GM21576 (cell line): ENCODE measurements at regions not wholly inside any gene's neighbourhood (a gene's known extent, or its start where the extent isn't known, plus 50 kb on each side); places are given as distances from the start of the nearest gene placed in this dataset.
"Not testable (repeated sequence)": the region's sequence is repeated elsewhere in the genome, so short reads cannot be mapped to it uniquely, and the experiment has no call there.

Experiments
- ATAC-seq: cut with Tn5 transposase; IDR thresholded peaks from one replicate; pipeline ENCODE4 v1.9.1; 2021; ENCODE audit warnings: mild to moderate bottlenecking, moderate library complexity; ENCODE audit not compliant: unreplicated experiment

DNA sequence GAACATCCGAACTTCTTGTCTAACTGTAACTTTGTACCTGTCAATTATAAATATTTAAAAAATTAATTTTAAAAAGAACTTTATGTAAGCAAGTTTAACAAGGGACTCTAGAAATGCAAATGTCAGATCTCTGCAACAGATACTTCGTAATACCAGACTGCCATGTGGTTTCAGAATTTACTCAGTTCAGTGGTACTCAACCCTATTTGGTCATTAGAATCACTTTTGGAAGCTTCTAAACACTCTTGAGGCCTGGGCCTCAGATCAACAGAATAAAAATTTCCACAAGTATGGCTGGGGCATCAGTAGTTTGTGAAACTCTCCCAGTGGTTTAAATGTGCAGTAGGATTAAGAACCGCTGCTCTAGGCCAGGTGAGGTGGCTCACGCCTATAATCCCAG lies 139.5 kb upstream of the SMYD2 start:
- ATAC-seq: no peak

DNA sequence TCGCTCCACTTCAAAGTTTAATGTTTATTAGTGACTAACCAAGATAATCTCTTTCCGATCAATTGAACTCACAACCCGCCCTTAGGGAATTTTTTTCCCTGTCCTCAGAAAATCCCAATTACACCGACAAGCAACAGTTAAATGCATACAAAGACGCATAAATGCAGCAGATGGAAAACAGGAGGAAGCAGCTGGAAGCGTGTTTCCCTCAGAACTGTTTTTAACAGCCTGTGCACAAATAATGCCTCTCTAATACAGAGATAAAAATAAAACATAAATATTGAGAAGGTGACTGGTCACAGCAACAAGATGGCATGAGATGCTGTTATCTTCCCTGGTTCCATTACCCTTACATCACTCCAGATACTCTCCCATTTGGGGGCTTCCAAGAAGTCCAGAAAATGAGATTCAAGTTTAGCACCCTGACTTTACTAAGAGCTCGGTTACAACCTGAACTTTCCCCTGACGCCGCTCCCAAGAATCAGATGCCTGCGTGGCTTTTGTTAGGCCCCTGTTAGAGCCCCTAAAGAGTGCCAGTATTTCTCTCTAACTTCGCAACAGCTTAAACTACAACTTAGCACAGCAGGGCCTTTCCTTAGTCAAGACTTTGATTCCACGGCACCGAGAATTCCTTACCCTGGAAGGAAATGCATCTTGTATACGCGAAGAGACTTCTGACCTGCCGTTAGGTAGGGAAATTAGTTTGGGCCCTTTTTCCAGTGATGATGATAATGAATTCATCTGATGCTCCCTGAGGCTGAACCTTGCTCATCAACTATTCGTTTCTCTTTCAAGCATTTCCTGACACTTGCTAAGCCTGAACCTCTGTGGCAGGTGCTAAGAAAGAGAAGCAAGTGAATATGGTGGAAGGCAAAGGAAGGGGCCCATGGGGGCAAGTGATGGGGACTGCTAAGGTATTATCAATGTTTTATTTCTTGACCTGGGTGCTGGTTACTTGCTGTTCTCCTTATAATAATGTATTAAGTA lies 137.7 kb upstream of the SMYD2 start:
- no peak for ATAC-seq

DNA sequence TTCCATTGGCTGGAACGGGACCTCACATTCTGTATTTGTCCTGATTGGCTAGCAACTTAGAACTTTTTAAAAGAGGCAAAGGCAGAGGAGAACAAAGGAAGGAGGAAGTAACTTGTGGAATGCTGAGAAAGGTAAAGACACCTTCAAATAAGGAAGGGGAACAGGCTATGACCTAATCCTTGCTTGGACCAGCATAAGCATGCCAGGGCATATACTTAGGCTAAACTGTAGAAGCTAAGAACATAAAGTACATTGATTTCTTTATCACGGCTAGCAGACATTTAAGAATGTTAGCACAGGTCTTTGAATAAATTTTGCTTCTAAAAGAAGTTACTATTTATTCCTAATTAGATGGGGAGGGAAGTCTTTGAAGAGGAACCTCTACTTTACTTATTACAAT lies 136.4 kb upstream of the SMYD2 start:
- not testable (repeated sequence) for ATAC-seq

GRCh38 chr1:214146523-214146922 lies 134.4 kb upstream of the SMYD2 start:
- ATAC-seq: no peak

DNA sequence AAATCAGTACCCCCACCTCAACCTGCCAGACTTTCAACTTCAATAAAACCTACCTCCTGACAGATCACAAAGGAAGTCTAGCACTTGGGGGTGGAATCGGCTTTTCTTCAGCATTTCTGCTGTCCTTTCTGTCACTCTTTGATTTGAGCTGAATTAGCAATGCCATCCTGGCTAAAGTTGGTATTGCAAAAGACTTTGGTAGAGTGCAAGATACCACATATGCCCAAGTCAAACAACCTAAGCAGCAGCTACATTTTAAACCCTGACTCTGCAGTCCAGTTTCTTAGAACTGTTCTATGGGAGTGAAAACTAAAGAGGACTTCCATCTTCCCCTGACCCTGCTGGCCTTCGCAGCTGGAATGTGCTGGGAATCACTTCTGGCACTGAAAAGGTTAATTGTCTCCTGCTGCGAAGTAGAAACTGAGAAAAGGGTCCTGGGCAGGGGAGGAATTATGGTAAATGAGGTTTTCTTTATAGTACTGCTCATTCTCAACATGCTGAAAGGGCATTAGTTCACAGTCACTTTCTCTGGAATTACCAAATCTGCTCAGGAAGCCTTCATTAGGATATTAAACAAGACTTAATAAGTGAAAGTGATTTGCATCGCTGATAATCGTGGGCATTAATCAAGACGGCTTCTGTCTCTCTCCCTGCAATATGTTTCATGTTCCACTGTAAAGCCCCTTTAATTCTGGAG lies 126.2 kb upstream of the SMYD2 start:
- ATAC-seq: no peak

DNA sequence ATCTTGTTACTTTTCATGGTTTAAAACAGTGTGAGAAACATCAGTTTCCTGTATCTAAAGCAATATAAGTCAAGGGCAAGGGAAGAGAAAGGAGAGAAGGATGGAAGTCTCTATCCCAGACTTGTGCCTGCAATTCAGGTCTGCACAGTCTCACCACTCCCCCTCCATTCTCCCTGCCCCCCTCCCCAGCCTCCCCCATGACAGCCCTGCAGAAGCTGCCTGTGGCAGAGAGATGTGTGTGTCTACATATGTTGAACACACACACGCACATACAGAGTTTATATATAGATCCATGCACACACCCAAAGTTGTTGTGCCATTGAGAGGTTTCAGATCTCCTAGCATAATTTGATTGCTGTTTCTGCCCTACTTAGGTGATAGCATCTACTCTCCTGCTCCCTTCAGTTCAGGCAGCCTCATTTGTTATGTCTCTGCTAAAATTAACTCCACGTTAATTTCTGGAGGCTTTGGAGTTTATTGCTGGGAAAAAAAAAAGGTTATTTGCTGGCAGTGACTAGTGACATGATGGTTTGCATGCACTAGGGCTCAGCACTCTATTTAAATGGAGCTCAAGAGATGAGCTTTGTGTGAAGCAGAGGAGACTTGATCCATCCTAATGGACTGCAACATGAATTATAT lies 124.9 kb upstream of the SMYD2 start:
- ATAC-seq: no peak

- no peak for ATAC-seq
These were observed 116.8 kb upstream of the SMYD2 start for GRCh38 chr1:214164173-214164572.

DNA sequence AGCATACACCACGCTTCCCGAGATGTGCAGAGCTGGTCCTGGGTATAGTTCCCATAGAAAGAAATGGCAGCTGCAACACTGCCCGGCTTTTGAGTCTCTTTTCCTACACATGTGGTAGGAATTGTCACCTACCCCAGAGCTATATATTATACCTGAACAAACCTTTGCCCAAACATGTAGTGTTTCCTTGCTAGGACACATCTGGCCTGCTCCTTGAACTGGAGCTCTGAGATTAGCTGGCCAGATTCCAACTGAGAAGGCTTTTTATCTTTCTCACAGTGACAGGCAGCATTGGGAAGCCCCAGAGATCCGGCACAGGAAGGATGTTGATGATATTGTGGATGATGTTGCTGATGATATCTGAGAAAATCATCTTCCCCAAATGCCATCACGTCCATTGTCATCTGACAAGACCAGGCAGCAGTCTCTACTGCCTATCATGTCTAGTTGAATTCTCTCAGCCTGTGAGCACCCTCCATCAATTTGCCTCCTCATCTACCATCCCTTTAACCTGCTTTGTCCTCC lies 115.0 kb upstream of the SMYD2 start:
- no peak for ATAC-seq

GRCh38 chr1:214174508-214175199 lies 106.3 kb upstream of the SMYD2 start:
- no peak for ATAC-seq

- no peak for ATAC-seq
These were observed 102.9 kb upstream of the SMYD2 start for GRCh38 chr1:214178102-214178501.

- no peak for ATAC-seq
These were observed 96.0 kb upstream of the SMYD2 start for GRCh38 chr1:214184992-214185391.

DNA sequence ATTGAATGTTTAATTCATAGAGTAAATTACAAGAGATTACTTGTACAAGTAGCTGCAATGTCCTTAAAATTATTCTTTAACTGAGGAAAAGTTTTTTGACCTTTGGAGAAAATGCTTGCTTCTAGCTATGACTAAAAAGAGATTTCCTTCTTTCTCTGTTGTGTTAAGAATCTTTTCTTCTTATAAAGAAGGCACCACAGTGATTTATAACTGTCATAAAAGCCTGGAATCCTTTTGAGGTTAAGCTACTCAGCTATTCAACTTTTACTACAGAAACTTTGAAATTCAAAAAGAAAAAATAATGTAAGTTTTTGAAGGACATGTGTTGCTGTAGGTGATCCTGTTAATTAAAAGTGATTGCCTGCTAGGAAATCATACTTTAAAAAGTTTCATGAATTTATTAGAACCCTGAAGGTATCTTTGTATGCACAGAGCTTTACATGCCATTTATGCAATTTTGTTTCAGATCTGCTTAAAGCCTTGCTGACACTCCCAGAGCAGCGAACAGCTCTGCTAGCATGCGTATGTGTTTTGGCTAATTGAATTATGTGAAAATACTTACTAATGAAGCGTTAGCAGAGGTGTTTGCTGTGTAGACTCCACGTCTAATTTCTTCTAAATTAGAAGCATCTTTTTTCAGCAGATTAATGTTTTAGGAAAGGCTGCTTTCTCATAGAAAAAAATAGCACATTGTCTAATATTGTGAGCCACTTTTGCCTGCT lies 94.7 kb upstream of the SMYD2 start:
- ATAC-seq: no peak

- ATAC-seq: no peak
These were observed 93.6 kb upstream of the SMYD2 start for GRCh38 chr1:214187121-214187900.

DNA sequence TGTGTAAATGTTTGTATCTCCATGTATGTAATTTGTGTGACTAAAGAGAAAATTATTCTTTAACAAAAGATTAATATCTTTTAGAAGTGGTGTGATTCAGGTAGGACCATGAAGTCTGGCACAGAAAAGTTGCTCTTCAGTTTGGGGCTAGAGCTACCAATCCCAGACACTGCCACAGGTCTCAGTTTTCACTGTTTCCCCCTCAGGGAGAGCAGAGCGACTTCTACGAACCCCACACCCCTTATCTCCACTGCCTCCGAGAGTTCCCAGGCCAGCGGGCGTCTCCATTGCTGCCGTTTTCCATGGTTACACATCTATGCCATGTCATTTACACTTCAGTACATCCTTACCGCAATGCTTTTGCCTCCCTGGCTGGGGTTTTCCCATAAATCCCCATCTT lies 93.0 kb upstream of the SMYD2 start:
- ATAC-seq: no peak

DNA sequence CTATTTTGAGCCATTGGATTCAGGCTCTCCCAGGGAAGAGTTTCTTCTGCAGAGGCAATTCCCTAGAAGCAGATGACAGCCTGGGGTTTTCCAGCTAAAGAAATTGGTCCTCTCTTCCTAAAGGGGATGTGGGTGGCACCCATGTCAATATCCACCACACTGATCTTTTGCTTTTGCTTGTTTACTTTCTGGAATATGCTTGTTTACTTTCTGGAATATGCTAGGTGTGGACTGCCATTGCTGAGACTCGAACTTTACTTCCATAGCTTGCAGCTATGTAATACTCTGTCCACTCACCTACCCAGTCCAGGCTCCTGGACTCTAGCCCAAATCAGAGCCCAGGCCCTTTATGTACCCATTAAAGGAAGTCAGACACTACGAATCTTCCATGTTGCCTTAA lies 92.1 kb upstream of the SMYD2 start:
- ATAC-seq: no peak

DNA sequence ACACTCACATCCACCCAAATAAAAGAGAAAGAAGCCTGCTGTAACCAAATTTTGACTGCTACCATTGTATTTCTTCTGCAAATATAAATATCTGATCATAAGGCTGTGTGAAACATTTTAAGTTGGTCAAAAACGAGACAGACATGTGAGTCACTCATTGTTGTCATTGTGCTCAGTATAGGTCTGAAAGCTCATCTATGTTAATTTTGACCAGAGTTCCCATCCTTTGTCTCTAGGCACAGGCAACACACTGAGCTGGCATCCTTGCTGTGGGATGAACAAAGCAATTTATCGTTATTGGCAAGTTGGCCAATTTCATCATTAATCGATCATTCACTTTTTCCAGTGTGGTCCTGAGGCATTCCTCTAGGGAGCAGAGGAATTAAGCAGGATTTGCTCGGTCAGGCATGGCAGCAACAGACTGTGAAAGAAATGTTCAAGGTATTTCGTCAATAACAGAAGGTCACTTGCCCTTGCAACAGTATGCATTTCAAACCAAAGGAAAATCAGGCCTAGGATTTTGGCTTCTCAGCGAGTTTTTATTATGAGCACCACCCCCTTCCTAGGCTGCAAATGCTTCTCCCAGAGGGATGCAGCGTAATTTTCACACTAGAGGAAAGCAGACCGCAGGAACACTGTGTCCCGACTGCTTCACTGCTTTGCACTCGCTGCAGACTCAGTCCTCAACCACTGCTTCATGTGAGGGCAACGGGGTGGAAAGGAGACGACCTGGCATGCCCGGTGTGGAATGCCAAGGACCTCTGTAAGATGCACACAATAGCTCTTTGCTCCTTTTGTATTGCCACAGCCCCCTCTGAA lies 87.9 kb upstream of the SMYD2 start:
- no peak for ATAC-seq

DNA sequence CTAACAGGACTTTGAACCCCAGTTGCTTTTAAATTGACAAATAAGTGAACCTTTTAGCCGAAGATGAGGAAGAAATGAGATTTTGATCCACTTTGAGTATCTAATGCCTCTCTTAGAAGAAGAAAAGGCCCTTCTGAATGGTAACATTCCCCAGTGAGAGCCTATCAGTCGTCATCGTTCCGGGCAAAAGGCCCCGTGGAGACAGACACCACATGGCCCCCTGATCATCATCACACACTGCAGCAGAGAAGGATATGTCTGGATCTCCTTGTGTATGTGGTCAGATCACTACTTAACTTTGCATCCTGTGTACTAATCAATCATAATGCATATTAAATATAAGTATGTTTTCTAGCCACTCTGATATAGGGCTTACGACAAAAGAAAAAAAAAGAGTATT lies 87.3 kb upstream of the SMYD2 start:
- no peak for ATAC-seq

DNA sequence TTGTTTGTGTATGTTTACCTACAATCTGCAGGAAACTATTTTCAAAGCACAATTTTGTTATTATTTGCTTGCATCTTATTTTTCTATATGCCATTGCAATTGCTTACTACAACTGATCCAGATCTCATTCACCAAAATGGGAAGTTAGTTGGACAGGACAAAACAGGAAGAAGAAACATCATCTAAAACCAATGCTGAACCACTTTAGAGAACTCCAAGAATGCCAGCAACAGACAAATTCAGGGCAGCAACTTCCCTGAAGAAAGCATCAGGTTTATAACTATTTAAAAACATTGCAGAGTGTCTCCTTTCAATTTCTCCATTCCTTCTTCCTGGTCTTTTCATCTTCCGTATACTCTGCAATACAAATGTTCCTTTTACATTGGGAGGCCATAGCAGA lies 82.4 kb upstream of the SMYD2 start:
- no peak for ATAC-seq

- ATAC-seq: no peak
These were observed 81.4 kb upstream of the SMYD2 start for GRCh38 chr1:214199585-214199984.
